ENCODE measurements at regions not wholly inside any gene's neighbourhood (a gene's known extent, or its start where the extent isn't known, plus 50 kb on each side); places are given as distances from the start of the nearest gene placed in this dataset.
"Not testable (repeated sequence)": the region's sequence is repeated elsewhere in the genome, so short reads cannot be mapped to it uniquely, and the experiment has no call there.

DNA sequence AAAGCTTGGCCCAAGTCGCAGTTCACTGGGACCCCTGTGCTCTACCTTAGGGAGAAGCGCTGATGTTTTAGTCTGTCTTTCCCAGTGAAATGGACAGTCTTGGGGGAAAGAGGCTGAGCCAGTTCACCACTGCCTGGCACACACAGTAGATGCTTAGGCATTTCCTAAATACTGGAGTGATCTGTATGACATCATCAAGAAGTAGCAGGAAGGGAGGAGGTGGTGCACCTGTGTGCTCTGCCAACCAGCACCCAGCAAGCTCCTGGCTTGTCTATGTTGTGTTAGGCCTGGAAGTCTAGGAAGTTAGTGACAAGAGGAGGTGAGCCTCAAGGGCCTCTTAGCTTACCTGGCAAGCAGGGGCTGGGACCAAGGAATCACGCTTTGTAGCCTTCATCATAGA is 158.2 kb upstream of the NFIA start:
- in situ Hi-C loops (cut with MboI; ENCODE audit: low pct_unique_long_range_greater_than_20kb, low sequenced_read_pairs): no loop called here
- DNase-seq: no peak

DNA sequence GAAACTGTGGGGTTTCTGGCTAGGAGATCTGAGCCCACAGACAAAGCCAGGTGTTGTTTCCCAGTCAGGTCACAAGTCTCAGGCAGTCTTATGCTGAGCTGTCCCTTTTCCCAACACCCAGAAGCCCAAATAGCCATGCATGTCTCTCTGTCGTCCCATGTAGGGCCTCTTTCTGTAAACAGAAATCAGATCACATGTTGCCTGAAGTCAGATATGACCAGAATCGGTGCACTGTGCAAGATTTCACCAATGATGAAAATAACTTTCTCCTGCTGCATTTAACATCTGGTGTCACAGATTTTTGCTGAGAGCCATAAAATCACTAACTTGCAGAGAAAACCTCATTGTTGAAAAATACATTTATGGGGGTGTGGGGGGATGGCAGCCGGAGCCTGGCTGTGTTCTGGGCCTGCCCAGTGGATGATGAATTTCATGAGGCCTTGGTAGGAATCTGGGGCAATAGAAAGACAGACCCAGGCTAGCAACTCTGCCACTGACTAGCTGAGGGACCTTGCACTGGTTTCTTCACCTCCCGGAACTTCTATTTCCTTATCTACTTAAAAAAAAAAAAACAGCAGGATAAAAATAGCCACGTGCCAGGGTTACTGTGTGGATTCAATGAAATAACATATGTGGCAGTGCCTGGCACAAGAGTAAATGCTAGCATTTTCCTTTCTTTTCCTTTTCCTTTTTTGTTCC is 158.8 kb upstream of the NFIA start:
- DNase-seq: no peak
- in situ Hi-C loops (cut with MboI; ENCODE audit: low pct_unique_long_range_greater_than_20kb, low sequenced_read_pairs): no loop called here

DNA sequence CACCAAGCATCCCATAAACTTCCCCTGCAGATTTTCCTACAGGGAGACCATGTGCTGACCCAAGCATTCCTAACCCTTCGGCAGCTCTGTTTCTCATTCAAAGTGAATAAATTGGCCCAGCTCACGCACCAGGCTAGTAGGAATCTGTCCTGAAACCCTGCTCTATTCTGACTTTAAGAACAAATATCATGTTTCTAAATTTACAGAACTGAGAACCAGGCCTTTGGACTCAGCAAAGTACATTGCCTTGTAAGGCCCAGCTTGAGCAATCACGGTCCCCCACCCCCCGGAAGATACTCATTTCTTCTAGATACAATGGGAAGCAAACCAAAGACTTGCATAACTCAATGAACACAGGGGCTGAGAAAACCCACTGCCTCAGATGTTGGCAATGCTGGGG is 160.1 kb upstream of the NFIA start:
- in situ Hi-C loops (cut with MboI; ENCODE audit: low pct_unique_long_range_greater_than_20kb, low sequenced_read_pairs): no loop called here
- no peak for DNase-seq

DNA sequence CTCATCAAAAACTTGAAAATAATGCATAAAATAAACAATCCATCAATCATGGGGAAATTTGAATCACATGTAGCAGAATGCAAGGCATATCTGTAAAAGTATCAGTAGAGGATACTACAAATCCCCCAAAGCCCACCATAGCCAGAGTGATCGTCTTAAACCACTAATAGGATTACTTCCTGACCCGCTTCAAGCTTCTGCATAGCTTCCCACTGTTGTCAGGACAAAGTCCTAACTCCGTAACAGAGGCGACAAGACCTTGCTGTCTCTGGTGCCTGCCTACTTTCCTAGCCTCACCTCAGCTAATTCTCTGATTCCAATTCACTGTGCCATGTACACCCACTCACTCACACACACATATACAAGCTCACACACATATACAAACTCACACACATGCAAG is 161.2 kb upstream of the NFIA start:
- in situ Hi-C loops (cut with MboI; ENCODE audit: low pct_unique_long_range_greater_than_20kb, low sequenced_read_pairs): no loop called here
- no peak for DNase-seq

DNA sequence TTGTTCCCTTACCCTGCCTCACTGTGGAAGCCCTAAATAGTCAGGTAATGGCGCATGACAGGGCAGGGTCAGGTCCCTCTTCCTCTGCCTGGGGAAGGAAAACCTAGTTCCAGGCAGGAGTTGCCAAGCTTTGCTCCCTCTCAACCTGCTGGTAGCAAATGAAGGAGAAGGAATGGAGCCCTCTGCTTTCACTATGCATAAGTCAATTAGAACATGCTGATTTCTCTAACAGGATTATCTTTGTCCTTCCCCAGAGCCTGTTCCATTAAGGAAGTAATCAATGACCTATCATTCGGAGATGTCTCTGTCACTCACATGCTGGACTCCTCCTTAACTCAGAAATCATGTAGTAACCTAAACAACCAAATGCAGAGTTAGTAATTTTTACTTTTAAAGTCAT is 161.8 kb upstream of the NFIA start:
- DNase-seq: no peak

DNA sequence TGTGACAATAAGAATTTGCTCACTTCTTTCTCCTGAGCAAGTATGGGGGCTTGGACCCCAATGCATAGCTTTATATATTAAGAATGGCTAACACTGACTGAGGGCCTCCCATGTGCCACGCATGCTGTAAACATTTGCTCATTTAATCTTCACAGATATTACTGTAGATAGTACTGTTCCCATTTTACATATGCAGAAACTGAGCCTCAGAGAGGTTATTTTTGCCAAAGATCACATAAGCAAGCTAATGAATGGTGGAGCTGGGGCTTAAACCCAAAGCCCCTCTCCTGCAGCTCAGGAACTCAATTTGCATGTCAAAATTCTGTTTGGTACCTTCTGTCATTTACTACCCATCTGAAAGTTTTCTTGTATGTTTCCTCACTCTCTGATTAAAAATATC is 163.5 kb upstream of the NFIA start:
- in situ Hi-C loops (cut with MboI; ENCODE audit: low pct_unique_long_range_greater_than_20kb, low sequenced_read_pairs): no loop called here
- DNase-seq: no peak

More for the DNA sequence above, 161.8 kb upstream of the NFIA start:
- in situ Hi-C loops (cut with MboI; ENCODE audit: low pct_unique_long_range_greater_than_20kb, low sequenced_read_pairs): no loop called here

DNA sequence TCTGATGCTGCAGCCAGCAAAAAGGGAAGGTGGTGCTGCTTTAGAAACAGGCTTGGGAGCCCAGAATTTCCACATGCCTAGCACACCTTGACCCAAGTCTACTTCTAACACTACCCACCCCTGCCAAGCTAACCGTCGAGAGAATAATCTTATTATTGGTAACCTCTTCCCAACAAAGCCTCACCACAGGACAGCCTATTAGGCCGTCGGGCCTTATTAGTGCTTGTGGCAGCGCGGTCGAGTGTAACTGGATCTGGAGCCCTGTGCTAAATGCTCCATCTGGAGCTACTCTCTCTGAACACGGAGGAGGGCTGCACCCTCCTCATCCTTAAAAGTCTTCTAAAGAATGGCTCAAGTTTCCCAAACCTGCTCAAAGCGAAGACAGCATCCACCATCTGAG is 165.5 kb upstream of the NFIA start:
- in situ Hi-C loops (cut with MboI; ENCODE audit: low pct_unique_long_range_greater_than_20kb, low sequenced_read_pairs): no loop called here
- no peak for DNase-seq

DNA sequence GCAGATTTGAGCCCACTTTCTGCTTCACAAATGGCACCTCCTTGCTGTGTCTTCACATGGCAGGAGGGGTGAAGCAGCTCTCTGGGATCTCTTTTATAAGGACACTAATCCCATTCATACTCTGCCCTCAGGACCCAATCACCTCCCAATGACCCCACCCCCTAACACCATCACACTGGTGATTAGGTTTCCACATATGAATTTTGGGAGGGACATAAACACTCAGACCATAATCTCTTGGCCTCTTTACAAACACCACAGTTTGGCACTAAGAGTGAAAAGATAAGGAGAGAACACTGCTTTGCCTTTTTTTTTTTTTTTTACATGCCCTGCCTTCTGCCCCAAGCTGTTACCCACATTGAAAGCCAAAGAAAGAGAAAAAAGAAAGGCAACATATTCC is 166.2 kb upstream of the NFIA start:
- in situ Hi-C loops (cut with MboI; ENCODE audit: low pct_unique_long_range_greater_than_20kb, low sequenced_read_pairs): no loop called here
- no peak for DNase-seq

DNA sequence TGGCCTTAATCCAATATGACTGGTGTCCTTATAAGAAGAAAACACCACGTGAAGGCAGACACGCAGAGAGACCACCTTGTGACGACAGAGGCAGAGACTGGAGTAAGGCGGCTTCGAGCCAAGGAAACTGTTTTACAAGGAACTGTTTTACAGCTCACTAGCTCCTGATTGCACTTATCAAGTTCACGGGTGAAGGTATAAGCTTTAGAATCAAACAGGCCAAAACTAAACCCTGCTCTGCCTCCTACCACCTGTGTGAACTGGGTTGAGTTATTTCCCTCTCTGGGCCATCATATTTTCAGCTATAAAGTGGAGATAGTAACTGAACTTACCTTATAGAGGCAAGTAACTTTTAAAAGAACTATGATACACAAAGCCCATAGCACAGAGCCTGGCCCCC is 166.9 kb upstream of the NFIA start:
- in situ Hi-C loops (cut with MboI; ENCODE audit: low pct_unique_long_range_greater_than_20kb, low sequenced_read_pairs): no loop called here
- DNase-seq: no peak

DNA sequence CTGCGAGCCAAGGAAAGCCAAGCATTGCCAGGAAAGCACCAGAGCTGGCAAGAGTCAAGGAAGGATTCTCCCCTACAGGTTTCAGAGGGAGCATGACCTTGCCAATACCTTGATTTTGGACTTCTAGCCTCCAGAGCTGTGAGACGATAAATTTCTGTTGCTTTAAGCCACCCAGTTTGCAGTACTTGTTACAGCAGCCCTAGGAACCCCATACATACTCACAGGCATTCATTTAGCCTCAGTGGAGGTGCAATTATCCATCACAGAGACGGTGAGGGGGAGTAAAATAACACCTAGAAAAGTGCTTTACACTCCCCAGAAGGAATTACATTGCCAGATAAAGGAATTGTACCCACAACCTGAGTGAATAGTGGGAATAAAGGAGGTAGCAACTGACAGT is 167.4 kb upstream of the NFIA start:
- in situ Hi-C loops (cut with MboI; ENCODE audit: low pct_unique_long_range_greater_than_20kb, low sequenced_read_pairs): no loop called here
- no peak for DNase-seq

DNA sequence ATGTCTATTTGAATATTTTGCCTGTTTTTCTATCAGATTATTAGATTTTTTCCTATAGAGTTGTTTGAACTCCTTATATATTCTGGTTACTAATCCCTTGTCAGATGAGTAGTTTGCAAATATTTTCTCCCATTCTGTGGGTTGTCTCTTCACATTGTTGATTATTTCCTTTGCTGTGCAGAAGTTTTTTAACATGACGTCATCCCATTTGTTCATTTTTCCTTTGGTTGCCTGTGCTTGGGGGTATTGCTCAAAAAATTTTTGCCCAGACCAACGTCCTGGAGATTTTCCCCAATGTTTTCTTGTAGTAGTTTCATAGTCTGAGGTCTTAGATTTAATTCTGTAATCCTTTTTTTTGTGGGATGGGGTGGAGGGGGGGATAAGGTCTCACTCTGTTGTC is 168.7 kb upstream of the NFIA start:
- in situ Hi-C loops (cut with MboI; ENCODE audit: low pct_unique_long_range_greater_than_20kb, low sequenced_read_pairs); DNase-seq: not testable (repeated sequence)

DNA sequence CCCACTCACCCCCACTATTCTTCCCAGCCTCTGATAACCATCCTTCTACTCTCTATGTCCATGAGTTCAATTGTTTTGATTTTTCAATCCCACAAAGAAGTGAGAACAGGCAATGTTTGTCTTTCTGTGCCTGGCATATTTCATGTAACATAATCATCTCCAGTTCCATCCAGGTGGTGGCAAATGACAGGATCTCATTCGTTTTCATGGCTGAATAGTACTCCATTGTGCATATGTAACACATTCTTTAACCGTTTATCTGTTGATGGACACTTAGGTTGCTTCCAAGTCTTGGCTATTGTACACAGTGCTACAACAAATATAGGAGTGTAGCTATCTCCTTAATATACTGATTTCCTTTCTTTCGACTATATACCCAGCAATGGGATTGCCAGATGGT is 169.3 kb upstream of the NFIA start:
- no peak for DNase-seq
- in situ Hi-C loops (cut with MboI; ENCODE audit: low pct_unique_long_range_greater_than_20kb, low sequenced_read_pairs): no loop called here

DNA sequence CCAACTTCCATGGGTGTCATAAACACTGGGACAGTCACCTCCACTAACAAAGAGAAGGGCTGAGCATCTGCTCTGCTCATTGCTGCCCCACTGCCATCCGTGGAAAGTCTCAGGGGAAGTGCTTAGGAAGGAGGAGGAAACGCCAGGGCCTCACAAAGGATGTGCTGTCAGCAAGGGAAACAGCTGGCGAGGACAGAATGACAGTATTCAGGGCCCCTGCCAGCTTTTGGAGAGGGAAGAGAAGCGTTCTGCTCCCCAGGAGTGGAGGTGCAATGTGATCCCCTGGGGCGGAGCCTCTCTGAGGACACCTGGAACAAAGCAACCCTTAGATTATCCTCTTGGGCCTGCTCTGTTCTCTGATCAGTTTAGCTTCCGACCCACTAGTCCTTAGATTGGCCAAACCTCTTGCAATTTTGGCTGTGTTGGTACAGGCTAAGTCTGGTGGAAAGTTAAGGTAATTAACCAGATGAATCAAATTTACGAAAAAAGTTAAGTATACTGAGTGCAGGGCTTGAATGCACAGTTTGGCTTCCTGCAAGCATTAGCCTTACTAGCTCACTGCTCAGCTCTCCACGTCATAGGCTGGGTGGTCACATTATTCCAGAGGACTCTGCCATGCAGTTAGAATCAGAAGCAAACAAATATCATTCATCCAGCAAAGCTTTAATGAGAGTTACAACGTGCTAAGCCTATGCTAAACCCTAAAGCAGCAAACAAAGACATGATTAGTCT is 170.2 kb upstream of the NFIA start:
- in situ Hi-C loops (cut with MboI; ENCODE audit: low pct_unique_long_range_greater_than_20kb, low sequenced_read_pairs): no loop called here
- DNase-seq: no peak

DNA sequence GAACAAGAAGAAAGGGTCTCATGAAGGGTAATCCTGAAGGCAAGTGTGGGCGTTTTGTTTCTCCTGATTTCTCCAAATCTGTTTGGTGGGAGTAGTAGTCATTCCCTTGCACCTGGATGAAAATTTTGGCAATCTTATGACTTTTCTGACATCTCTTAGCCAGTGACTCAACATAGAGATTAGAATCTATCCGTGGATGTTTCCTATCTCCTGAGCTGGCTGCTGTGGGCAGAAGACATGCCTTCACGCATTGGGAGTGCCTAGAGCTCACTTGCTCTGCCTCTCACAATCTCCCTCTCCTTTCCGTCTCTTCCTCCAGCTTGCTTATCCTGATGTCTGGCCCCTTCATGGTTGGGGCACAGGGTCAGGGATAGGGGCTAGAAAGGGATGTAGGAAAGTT is 174.2 kb upstream of the NFIA start:
- no peak for DNase-seq
- in situ Hi-C loops (cut with MboI; ENCODE audit: low pct_unique_long_range_greater_than_20kb, low sequenced_read_pairs): no loop called here

DNA sequence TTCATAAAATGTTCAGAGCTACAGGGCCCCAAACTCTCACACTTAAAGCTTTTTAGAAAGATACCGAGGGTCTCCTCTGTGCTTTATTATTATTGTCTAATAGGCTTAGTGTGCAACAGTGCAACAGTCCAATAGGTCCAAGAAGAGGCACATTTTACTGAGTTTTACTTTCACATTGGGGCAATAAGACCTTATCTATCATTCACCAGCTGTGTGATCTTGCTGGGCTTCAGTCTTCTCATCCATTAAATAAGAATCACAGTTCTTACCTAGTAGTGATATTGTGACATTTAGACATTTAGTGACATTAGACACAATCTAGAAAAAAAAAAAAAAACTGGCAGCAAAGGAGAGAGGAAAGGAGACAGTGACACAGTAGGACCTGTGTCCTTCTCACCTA is 175.8 kb upstream of the NFIA start:
- in situ Hi-C loops (cut with MboI; ENCODE audit: low pct_unique_long_range_greater_than_20kb, low sequenced_read_pairs): no loop called here
- no peak for DNase-seq

DNA sequence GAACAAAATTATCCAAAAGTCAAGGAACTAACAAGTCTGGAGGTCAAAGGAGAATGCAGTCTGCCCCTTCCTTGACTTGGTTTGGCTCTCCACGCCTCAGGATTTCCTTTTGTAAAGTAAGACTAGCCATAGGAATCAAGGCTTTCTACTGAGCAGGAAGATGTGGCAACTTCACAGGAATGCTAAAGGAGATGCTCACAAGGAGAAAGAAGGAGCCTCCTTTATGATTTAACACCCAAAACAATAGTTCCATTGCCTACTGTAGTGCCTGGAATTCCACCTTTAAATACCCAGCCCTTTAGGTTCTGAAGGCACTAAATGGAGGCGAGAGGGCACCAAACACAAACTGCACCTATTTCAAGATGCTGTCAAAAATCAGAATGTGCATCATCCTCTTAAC is 176.3 kb upstream of the NFIA start:
- in situ Hi-C loops (cut with MboI; ENCODE audit: low pct_unique_long_range_greater_than_20kb, low sequenced_read_pairs): no loop called here
- no peak for DNase-seq

DNA sequence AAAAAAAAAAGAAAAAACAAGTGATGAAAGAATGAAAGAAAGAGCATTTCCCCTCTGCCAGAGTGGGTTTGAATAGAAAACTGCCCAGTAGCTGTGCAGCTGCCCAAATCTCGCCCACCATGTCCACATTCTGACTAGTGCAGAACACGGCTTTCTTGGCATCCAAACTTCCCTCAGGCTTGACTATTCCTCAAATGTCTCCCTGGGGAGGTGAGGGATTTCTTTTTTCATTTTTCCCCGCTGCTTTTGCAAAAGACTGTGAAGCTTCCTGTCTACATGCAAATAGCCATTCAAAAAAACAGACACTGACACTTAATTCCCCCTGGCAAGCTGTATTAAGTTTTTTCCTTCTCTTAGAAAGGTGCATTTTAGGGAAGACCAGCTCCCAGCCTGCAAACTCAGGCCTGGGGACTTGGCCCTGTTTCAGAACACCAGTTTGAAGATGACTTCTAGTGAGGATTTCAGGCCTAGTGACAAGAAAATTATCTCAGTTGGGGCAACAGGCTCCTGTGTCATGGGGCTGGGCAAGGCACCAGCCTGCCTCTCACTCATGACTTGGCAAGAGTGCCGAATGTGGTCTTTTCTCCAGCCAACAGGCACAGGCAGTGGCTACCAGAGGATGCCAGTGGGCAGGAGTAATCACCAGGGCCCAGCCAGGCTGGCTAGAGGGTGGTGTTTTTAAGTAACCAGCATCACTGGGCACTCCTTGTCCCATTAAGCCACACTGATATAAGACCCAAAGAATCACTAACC is 178.1 kb upstream of the NFIA start:
- in situ Hi-C loops (cut with MboI; ENCODE audit: low pct_unique_long_range_greater_than_20kb, low sequenced_read_pairs): no loop called here

DNA sequence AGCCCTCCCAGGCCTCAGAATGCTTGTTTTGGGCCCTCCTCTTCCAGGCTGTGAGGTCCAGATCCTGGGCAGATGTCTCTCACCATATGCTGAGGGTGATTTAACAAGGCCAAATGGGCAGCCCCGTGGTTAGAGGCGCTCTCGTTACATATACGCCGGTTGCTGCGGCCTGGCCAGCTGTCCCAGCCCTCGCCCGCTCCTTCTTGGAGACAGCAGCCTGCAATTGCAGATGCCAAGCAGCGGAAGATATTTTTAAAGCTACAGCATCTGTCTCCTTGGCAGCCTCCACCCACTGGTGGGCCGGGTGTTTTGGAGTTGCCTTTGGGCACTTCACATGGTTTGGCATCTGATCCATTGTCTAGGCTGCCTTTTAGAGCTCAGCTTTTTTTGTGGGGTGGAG is 178.8 kb upstream of the NFIA start:
- in situ Hi-C loops (cut with MboI; ENCODE audit: low pct_unique_long_range_greater_than_20kb, low sequenced_read_pairs): no loop called here
- no peak for DNase-seq

More for the DNA sequence above, 178.1 kb upstream of the NFIA start:
- no peak for DNase-seq

DNA sequence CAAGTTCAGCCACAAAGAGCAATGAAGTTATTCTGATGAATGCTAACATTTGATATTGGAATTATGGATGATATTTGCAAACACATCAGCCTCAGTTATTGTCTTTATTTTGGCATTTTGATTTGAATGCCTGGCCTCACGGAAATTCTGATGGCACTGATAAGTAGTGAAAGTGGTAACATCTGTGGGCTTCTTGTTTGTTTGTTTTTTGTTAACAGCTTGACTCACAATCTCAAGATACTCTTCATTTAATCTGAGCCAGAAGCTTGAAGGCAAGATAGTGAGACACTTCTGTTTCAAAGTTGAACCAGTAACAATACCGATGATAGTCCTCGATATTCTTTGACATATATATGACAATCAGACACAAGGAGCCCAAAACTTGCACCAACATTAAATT is 182.9 kb upstream of the NFIA start:
- DNase-seq: no peak
- in situ Hi-C loops (cut with MboI; ENCODE audit: low pct_unique_long_range_greater_than_20kb, low sequenced_read_pairs): no loop called here

DNA sequence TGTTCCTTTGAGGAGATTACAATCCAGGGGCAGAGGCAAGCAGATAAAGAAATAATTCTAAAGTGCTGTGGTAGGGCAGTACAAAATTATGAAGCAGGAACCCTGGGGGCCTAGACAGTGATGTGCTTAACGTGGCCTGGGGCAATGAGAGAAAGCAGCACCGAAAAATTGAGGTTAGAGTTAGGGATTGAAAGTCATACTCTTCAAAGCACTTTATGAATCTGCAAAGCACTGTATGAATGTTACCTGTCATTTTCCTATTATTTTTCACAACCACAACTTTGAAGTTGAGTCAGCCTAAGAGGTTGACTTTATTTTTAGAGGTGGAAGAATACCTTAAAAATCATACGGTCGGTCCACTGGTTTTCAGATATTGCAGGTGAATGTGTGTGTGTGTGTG is 183.4 kb upstream of the NFIA start:
- DNase-seq: no peak
- in situ Hi-C loops (cut with MboI; ENCODE audit: low pct_unique_long_range_greater_than_20kb, low sequenced_read_pairs): no loop called here

Data from KBM-7 (cell line).